ENCODE measurements at regions not wholly inside any gene's neighbourhood (a gene's known extent, or its start where the extent isn't known, plus 50 kb on each side); places are given as distances from the start of the nearest gene placed in this dataset.

GRCh38 chr22:47552541-47553205, 790.2 kb downstream of the TBC1D22A start:
- TF ChIP-seq EZH2 (IDR thresholded peaks at IDR 0.05; ENCODE audit: insufficient read depth, poor library complexity, severe bottlenecking) (no peak), EZH2phosphoT487 (IDR thresholded peaks at IDR 0.05; ENCODE audit: insufficient read depth, low read depth) (no peak)
